IMR-90 (cell line): ENCODE measurements at regions not wholly inside any gene's neighbourhood (a gene's known extent, or its start where the extent isn't known, plus 50 kb on each side); places are given as distances from the start of the nearest gene placed in this dataset.

Experiments
- ATAC-seq: fragments of 200-7000 bp; cut with Tn5 transposase; 2 replicates; pipeline ENCODE4 v1.9.1; 2020; ENCODE audit warnings: low read depth, mild to moderate bottlenecking, moderate library complexity
- BruUV-seq: library from RNA; stranded (reverse); fragments of 400-500 nt; replicated peaks from 2 replicates; lab custom pipeline; 2021; lab: Mats Ljungman, UMichigan
- CTCF ChIA-PET: fragments of 300-600 bp; formaldehyde crosslinking; extraction: SDS; loops from one replicate; lab custom pipeline; 2021; ENCODE audit warnings: antibody characterized with exemption; lab: Yijun Ruan, JAX
- POLR2A ChIA-PET: fragments of 300-600 bp; sonication (Branson Sonifier 250); formaldehyde crosslinking; loops from one replicate; lab custom pipeline; 2022; ENCODE audit warnings: antibody characterized with exemption; ENCODE audit not compliant: unreplicated experiment; lab: Charles Lee
- DNase-seq: peaks from one replicate; pipeline ENCODE4 v3.0.0; 2013
- H2AFZ ChIP-seq: replicated peaks from 2 replicates; pipeline ENCODE3; 2013; ENCODE audit warnings: low read length, mild to moderate bottlenecking; ENCODE audit not compliant: poor library complexity
- H2AK5ac ChIP-seq: 2 replicates; pipeline ENCODE4 v1.6.1; 2013; ENCODE audit warnings: low read depth, low read length, inconsistent platforms
- H2AK9ac ChIP-seq: replicated peaks from 2 replicates; pipeline ENCODE3; 2013; ENCODE audit warnings: mild to moderate bottlenecking, low read depth, low read length, moderate library complexity; ENCODE audit not compliant: poor library complexity
- H2BK120ac ChIP-seq: 2 replicates; pipeline ENCODE4 v1.6.1; 2013; ENCODE audit warnings: low read depth, low read length, inconsistent platforms
- H2BK15ac ChIP-seq: 3 replicates; pipeline ENCODE4 v1.6.1; 2013; ENCODE audit warnings: low read depth, low read length, inconsistent platforms
- H2BK20ac ChIP-seq: 2 replicates; pipeline ENCODE4 v1.6.1; 2013; ENCODE audit warnings: low read depth, mild to moderate bottlenecking, inconsistent platforms, low read length, moderate library complexity
- H2BK5ac ChIP-seq: 2 replicates; pipeline ENCODE4 v1.6.1; 2013; ENCODE audit warnings: mild to moderate bottlenecking, low read depth, low read length, inconsistent platforms; ENCODE audit not compliant: poor library complexity, severe bottlenecking
- H3K14ac ChIP-seq: replicated peaks from 2 replicates; pipeline ENCODE4 v1.6.1; 2013; ENCODE audit warnings: low read depth, low read length, inconsistent platforms
- H3K18ac ChIP-seq: 2 replicates; pipeline ENCODE4 v1.6.1; 2013; ENCODE audit warnings: low read depth, low read length, control low read depth
- H3K23ac ChIP-seq: 2 replicates; pipeline ENCODE4 v1.6.1; 2013; ENCODE audit warnings: low read depth, low read length, inconsistent platforms
- H3K27ac ChIP-seq: 2 replicates; pipeline ENCODE4 v1.5.1; 2013; ENCODE audit warnings: mild to moderate bottlenecking, control low read depth, low read length; ENCODE audit not compliant: insufficient read depth
- H3K27me3 ChIP-seq: 2 replicates; pipeline ENCODE4 v1.6.1; 2013; ENCODE audit warnings: low read length; ENCODE audit not compliant: control insufficient read depth, insufficient read depth
- H3K36me3 ChIP-seq: 2 replicates; pipeline ENCODE4 v1.6.1; 2013; ENCODE audit warnings: low read length, mixed read lengths; ENCODE audit not compliant: control insufficient read depth, insufficient read depth
- H3K4ac ChIP-seq: 2 replicates; pipeline ENCODE4 v1.6.1; 2013; ENCODE audit warnings: low read depth, low read length, inconsistent platforms
- H3K4me1 ChIP-seq: 2 replicates; pipeline ENCODE4 v1.6.1; 2013; ENCODE audit warnings: low read length, mixed read lengths; ENCODE audit not compliant: control insufficient read depth, insufficient read depth
- H3K4me2 ChIP-seq: 2 replicates; pipeline ENCODE4 v1.6.1; 2013; ENCODE audit warnings: low read depth, mild to moderate bottlenecking, control low read depth, low read length, moderate library complexity
- H3K4me3 ChIP-seq: 2 replicates; pipeline ENCODE4 v1.5.1; 2013; ENCODE audit warnings: low read depth, mild to moderate bottlenecking, control low read depth, low read length, moderate library complexity; ENCODE audit not compliant: insufficient read depth
- H3K56ac ChIP-seq: 2 replicates; pipeline ENCODE4 v1.6.1; 2013; ENCODE audit warnings: low read length, inconsistent platforms; ENCODE audit not compliant: insufficient read depth; ENCODE audit errors: extremely low read depth
- H3K79me1 ChIP-seq, 2 experiments: 2 replicates each; pipeline ENCODE4 v1.6.1; 2013; ENCODE audit warnings: low read length in 2 of 2, inconsistent platforms in 1 of 2, low read depth in 1 of 2
- H3K9ac ChIP-seq: 2 replicates; pipeline ENCODE4 v1.6.1; 2013; ENCODE audit warnings: low read depth, low read length, control low read depth
- H3K9me1 ChIP-seq: 2 replicates; pipeline ENCODE4 v1.6.1; 2013; ENCODE audit warnings: low read length, inconsistent platforms; ENCODE audit not compliant: insufficient read depth
- H3K9me3 ChIP-seq: 2 replicates; pipeline ENCODE4 v1.6.1; 2013; ENCODE audit warnings: low read length; ENCODE audit not compliant: control insufficient read depth, insufficient read depth
- H4K20me1 ChIP-seq: 2 replicates; pipeline ENCODE4 v1.6.1; 2013; ENCODE audit warnings: low read length, inconsistent platforms; ENCODE audit not compliant: insufficient read depth
- H4K5ac ChIP-seq: 2 replicates; pipeline ENCODE4 v1.6.1; 2013; ENCODE audit warnings: mild to moderate bottlenecking, low read depth, low read length, control low read depth
- H4K8ac ChIP-seq, 2 experiments: 2 replicates each; pipeline ENCODE4 v1.6.1; 2013; ENCODE audit warnings: low read depth in 2 of 2, low read length in 2 of 2, control low read depth in 1 of 2, inconsistent platforms in 1 of 2
- H4K91ac ChIP-seq: 2 replicates; pipeline ENCODE4 v1.6.1; 2013; ENCODE audit warnings: low read depth, low read length, inconsistent platforms; ENCODE audit not compliant: insufficient read depth
- POLR2A ChIP-seq: IDR thresholded peaks from 2 replicates; pipeline ENCODE4 v1.6.1; 2012; ENCODE audit warnings: mild to moderate bottlenecking, low read depth, low read length
- dilution Hi-C: fragments of 300-500 bp; cut with HindIII; formaldehyde crosslinking; loops from one replicate; pipeline ENCODE4 v1.14.3; 2018; ENCODE audit warnings: low sequenced_read_pairs; ENCODE audit not compliant: unreplicated experiment
- in situ Hi-C: fragments of 300-500 bp; cut with MboI; formaldehyde crosslinking; loops from 3 replicates; pipeline ENCODE4 v1.14.3; 2019; ENCODE audit warnings: low sequenced_read_pairs, inconsistent platforms, mixed read lengths
- intact Hi-C: fragments of 100-400 bp; cut with micrococcal nuclease; formaldehyde crosslinking; loops from 2 replicates; pipeline ENCODE4 v1.10.0; 2022

DNA sequence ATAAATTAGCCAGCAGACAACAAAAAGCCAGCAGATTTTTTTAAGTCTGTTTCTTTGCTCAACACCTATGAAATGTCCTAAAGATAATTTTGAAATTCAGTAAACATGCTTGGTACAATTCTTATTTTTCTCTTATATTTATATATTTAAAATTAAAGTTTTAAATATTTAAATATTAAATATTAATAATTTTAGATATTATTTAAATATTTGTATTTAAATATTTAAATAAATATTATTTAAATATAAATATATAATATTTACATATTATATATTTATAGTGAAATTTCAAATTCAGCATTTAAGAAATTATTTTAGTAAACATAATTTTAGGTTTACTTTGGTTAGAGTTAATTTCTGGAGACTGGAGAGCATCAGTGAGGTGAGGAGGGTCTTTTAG, 1554.2 kb downstream of the NCAM2 start:
- no peak overlapping the region for H3K18ac ChIP-seq
- H3K27ac ChIP-seq = no peak overlapping the region
- ChIA-PET CTCF (no interaction called here), POLR2A (no interaction called here)
- H2BK20ac ChIP-seq = no peak overlapping the region
- no peaks in the 10 kb centered on the region for H3K9me3 ChIP-seq
- intact Hi-C loops (no loop called here), in situ Hi-C loops (no loop called here), dilution Hi-C loops (no loop called here)
- H2AK9ac ChIP-seq = no peak overlapping the region
- no peak overlapping the region for H4K91ac ChIP-seq
- TF ChIP-seq POLR2A = no peak
- no peak overlapping the region for H3K56ac ChIP-seq
- H3K14ac ChIP-seq = no peak overlapping the region
- H3K9me1 ChIP-seq = no peaks in the 10 kb centered on the region
- no peak overlapping the region for H2AK5ac ChIP-seq
- DNase-seq (no peak), ATAC-seq (no peak)
- no peaks in the 10 kb centered on the region for H3K27me3 ChIP-seq
- H2BK120ac ChIP-seq = no peak overlapping the region
- H3K23ac ChIP-seq = no peak overlapping the region
- H4K8ac ChIP-seq = no peak overlapping the region
- no peak overlapping the region for H3K4me2 ChIP-seq
- no peaks in the 10 kb centered on the region for H3K79me1 ChIP-seq
- no peak overlapping the region for H2BK5ac ChIP-seq
- H3K9ac ChIP-seq = no peak overlapping the region
- H3K36me3 ChIP-seq = no peaks in the 10 kb centered on the region
- H2BK15ac ChIP-seq = no peak overlapping the region
- H4K20me1 ChIP-seq = no peaks in the 10 kb centered on the region
- no peak overlapping the region for H2AFZ ChIP-seq
- H3K4me3 ChIP-seq = no peak overlapping the region
- H4K5ac ChIP-seq = no peak overlapping the region
- BruUV-seq = no TSS peak
- H3K4me1 ChIP-seq = no peaks in the 10 kb centered on the region
- no peak overlapping the region for H3K4ac ChIP-seq
